B cell (primary cell): ENCODE measurements at regions not wholly inside any gene's neighbourhood (a gene's known extent, or its start where the extent isn't known, plus 50 kb on each side); places are given as distances from the start of the nearest gene placed in this dataset.

Experiments used
- EZH2 ChIP-seq: IDR thresholded peaks from 2 replicates; pipeline ENCODE4 v1.6.1; 2012; ENCODE audit warnings: borderline replicate concordance, low read depth, mild to moderate bottlenecking, moderate library complexity, low read length; ENCODE audit not compliant: insufficient read depth, poor library complexity, severe bottlenecking
- TF ChIP-seq, protein P1 (sequence below): fragments of 200-600 bp; IDR thresholded peaks from one replicate; pipeline ENCODE4 v1.8.0; 2022; ENCODE audit warnings: antibody characterized with exemption, mild to moderate bottlenecking

DNA sequence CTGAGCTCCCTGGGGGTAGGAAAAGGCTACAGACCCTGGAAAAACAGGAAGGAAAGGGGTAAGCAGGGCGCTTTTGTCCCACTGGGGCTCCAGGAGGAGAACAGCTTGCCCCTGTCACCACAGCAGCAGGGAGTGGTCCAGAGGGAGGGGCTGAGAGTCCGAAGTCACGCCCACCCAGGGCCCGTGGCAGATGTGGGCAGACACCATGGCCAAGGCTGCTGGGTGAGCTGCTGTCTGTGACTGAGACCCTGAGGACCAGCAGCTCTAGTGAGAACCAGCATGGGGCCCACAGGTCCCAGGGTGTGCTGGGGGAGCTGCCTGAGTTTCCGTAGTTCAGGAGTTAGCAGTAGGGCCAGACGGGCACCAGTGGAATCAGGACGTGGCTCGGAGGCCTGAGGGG is 162.0 kb downstream of the SPP2 start:
- TF ChIP-seq, protein P1, sequence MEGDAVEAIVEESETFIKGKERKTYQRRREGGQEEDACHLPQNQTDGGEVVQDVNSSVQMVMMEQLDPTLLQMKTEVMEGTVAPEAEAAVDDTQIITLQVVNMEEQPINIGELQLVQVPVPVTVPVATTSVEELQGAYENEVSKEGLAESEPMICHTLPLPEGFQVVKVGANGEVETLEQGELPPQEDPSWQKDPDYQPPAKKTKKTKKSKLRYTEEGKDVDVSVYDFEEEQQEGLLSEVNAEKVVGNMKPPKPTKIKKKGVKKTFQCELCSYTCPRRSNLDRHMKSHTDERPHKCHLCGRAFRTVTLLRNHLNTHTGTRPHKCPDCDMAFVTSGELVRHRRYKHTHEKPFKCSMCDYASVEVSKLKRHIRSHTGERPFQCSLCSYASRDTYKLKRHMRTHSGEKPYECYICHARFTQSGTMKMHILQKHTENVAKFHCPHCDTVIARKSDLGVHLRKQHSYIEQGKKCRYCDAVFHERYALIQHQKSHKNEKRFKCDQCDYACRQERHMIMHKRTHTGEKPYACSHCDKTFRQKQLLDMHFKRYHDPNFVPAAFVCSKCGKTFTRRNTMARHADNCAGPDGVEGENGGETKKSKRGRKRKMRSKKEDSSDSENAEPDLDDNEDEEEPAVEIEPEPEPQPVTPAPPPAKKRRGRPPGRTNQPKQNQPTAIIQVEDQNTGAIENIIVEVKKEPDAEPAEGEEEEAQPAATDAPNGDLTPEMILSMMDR = no peak
- no peak for TF ChIP-seq EZH2
